ENCODE measurements at regions not wholly inside any gene's neighbourhood (a gene's known extent, or its start where the extent isn't known, plus 50 kb on each side); places are given as distances from the start of the nearest gene placed in this dataset.
"Not testable (repeated sequence)": the region's sequence is repeated elsewhere in the genome, so short reads cannot be mapped to it uniquely, and the experiment has no call there.

DNA sequence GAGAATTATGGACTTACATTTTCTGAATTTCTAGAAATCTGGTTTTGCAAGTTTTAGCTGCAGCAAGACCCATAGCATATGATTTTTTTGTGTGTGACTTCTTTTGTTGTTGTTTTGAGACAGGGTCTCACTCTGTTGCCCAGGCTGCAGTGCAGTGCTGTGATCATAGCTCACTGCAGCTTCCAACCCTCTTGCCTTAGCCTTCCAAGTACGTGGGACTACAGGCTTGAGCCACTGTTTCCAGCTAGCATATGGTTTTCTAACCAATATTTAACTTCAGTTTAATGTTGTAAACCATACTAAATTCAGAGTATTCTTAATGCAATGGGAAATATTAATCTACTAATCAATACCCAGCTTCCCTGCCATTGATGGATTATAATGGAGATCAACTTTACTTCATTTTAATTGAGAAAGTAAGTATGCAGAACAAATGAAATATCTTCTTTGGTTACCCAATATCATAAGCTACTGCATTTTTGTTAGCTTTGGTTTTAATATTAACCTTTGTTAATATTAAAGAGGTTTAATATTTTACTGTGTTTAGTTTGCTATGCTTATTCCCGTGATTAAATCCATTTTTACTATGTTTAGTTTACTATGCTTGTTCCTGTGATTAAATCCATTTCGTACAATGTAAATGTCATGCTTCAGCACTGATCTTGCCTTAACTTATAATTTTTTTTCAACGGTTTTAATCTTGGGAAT is 273.4 kb upstream of the TMEFF2 start:
- no peak for DNase-seq (ENCODE audit: low spot score)

DNA sequence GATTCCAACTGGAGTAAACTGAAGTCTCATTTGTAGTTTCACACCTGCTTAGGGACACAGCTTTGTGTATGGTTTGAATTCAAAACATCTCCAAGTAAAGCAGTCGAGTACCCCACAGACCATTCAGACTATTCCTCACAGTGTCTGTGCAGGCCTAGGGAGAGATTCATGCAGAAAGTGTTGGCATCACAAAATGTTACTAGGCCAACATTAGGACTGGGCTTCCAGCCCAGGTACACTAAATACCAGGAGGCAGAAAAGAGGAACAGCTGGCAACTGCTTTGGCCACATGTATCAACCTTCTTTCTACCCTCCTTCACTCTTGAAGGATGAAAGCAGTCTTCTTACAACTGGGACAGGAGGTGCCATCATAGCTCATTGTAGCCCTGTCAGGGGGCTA is 270.4 kb upstream of the TMEFF2 start:
- no peak for DNase-seq (ENCODE audit: low spot score)

DNA sequence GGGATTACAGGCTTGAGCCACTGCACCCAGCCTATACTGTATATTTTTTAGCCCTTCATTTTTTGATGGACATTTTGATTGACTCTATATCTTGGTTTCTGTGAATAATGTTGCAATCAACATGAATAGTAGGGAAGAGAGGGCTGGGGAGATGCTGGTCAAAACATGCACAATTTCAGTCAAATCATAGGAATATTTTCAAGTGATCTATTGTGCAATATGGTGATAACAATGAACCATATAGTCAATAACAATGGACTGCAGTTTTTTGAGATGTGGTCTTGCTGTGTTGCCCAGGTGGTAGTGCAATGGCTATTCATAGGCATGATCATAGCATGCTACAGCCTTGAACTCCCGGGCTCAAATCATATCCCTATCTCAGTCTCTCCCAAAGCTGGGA is 264.7 kb upstream of the TMEFF2 start:
- DNase-seq (ENCODE audit: low spot score) = no peak

DNA sequence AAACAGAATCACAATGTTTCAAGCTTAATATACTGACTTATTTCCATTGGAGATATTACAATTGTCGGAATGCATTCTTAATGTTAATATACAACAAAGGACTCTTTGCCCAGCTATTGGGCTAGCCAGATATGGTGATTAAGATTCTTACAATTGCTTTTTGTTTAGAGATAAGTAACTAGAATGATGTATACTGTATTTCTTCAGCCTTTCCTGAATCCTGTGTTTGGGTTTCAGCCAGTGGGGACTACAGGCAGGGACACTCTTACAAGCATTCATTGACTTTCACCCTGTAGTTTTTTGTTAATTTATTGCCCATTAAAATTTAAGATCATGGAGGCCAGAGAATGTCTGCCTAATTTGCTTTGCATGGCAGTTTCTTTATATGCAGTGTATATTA is 254.1 kb upstream of the TMEFF2 start:
- DNase-seq (ENCODE audit: low spot score) = no peak

DNA sequence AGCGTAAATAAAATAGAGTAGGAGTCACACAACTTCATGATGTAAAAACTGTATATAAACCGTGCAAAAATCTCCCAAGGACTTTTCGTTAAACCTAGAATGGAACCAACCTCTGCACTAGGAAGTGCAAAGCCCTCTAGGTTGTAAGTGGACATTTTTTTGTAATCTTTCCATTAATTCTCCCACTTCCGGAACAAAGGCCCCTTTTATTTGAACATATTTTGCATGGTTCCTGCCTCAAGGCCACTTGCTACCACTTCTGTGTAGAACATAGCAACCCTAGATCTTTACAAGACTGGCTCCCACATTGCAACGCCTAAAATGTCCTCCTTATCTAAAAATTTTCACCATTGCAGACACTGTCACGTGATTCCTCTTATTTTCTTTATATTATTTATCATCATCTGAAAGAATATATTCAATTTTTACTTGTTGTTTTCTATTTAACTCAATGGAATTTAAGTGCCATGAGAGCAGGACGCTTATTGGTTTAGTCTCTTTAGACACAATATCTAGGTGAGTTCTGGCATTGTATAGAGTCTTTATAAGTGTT is 249.6 kb upstream of the TMEFF2 start:
- DNase-seq (ENCODE audit: low spot score) = no peak

DNA sequence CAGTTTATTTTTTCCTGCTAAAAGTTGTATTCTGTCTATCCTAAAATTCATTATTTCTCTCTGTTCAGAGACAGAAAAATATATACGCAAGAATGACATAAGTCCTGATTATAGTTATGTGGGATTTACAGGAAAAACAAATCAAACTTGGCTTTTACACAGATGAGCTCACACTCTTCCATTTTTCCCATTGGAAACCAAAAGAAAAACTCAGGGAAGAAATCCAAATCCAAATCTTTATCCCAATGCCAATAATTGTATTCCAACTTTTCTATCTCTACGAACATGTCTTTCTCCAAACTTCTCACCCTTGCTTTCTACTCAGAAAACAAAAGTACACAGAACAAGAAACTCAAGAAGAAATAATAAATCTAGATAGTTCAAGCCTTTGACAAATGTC is 249.1 kb upstream of the TMEFF2 start:
- no peak for DNase-seq (ENCODE audit: low spot score)

DNA sequence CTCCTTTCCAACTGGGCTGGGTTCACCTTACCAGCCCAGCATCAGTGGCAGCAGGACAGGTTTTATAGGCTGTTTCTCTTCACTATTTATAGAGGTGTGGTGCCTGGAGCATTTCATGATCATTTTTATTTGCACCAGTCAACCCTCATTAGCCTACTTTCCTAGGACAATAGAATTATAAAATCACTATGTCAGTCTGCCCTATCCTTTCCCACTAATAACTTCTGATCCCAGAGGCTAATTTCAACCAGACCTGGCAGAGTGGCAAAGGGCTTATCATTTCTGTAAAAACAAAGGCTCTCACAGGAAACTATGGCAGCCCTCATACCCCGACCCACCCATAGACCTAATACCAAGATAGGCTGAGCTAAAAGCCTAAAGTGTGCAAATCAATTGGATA is 243.5 kb upstream of the TMEFF2 start:
- DNase-seq (ENCODE audit: low spot score) = no peak

DNA sequence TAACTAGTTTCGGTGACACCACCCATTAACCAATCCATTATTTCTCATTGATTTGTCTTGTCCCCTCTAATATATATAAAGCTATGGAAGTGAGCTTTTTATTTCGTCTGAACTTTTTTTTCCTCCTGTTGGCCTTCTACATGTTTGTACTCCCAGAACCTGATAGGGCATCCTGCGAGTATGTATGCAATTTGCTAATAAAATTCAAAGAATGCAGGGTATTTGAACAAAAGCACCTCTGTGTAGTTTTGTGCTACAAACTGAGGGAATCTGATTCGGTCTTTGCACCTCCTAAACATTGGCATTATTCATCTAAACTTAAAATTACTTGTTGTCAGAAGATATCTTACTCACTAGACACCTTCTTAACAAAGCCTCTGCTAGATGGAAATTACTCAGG is 242.9 kb upstream of the TMEFF2 start:
- DNase-seq (ENCODE audit: low spot score) = no peak

DNA sequence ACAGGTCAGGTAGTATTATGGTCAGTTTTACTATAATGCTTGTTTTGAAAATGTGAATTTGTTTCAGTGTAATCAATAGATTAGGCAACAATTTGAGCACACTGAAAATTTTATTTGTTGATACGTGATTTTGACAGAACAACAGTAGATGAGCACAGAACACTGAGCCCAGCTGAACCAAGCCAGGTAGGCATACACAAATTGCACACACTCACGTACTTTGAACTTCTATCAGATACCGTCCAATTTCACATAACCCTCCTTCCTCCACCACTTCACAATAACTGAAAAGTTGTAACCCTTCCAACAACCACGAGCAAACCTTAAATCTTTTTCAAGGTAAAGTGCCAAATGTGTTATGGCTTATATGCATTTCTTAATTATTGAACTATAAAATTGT is 229.5 kb upstream of the TMEFF2 start:
- DNase-seq (ENCODE audit: low spot score) = no peak

DNA sequence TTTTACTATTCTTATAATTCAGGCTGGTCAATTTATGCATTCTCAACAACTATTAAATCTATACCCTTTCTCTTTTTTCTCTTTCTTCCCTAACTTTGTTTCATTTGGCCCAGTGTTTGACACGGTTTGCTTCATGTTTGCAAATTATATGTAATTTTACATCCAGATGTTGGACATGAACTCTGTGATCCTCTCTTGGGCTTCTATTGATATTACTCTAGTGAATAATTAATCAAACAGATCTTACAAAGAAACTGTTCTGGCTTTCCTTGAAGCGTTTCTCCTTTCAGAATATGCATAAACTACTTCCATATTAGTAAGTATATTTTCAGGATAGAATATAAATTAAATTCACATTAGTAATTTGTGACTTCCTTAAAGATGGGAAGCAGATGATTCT is 225.1 kb upstream of the TMEFF2 start:
- DNase-seq (ENCODE audit: low spot score) = no peak

DNA sequence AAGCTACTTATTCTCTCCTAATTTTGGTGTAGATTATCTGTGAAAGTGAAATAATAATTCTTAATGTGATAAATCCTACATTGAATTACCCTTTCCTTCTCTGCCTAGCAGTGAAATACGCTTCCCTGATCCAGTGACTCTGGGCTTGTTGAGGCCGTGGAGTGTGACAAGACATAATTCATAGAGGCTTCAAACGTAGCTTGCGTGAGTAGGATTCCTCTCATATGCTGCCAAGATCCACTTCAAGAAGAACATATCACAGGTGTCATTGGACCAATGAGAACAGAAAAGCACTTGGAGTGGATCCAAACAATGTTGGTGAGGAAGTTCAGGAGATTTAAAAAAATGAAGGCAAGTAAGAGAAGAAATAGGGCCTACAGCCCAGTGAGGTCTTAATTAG is 221.3 kb upstream of the TMEFF2 start:
- DNase-seq (ENCODE audit: low spot score) = no peak

DNA sequence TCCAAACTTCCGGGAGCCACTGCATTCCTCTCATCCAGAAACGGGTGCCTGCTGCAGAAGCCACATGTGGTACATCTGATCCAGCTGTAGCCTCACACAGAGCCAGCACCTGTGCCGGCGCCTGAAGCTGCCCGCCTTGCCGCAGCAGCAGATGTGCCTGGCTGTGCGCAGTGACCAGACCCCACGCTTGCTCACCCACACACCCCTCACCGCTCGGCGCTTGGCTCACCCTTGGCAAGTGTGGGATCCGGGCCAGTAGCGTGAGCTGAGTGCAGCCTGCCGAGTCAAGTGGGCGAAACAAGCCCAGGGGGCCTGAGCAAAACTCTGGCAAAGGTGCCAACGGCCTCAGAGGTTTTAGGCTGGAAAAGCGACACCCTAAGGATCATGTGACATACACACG is 220.1 kb upstream of the TMEFF2 start:
- DNase-seq (ENCODE audit: low spot score) = no peak

DNA sequence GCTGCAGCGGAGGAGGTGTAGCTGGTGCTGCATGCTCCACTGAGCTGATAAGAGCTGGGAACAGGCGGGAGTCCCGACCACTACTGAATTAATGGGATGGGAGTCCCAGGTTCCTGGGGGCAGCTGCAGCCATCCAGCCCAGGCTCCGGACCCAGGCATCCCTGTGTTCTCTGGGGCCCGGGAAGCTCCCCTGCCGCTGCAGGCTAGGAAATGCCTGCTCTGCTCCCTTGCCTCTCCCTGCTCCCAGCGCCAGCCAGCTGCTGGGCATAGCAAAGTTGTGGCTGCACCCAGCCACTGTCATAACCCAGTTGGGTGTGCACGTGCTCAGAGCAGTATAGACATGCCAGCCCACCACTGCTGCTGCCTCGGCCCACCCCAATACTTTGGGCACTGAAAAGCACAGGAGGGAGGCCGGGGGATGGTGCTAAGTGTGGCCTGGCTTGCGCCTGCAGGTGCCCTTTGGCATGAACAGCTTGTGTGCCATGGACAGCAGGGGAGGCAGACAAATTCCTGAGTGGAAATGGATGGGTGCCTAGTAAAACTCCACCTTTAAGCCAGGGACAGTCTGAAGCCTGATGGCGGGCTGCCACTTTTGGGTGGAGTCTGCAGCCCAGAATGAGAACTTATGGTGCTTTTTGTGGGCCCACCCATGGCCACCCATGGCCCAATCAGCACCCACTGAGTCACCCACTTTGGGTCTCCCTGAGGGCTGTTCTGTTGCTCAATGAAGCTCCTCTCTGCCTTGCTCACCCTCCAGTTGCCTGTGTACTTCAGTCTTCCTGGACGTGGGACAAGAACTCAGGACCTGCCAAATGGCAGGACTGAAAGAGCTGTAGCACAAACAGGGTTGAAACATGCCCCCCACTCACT is 219.3 kb upstream of the TMEFF2 start:
- no peak for DNase-seq (ENCODE audit: low spot score)

DNA sequence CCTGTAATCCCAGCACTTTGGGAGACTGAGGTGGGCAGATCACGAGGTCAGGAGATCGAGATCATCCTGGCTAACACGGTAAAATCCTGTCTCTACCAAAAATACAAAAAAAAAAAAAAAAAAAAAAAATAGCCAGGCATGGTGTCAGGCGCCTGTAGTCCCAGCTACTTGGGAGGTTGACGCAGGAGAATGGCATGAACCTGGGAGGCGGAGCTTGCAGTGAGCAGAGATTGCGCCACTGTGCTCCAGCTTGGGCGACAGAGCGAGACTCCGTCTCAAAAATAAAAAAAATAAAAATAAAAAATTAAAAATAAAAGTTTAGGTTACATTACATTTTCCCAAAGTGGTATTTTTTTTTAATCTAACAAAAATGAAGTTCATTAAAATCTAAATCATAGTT is 218.1 kb upstream of the TMEFF2 start:
- not testable (repeated sequence) for DNase-seq (ENCODE audit: low spot score)

DNA sequence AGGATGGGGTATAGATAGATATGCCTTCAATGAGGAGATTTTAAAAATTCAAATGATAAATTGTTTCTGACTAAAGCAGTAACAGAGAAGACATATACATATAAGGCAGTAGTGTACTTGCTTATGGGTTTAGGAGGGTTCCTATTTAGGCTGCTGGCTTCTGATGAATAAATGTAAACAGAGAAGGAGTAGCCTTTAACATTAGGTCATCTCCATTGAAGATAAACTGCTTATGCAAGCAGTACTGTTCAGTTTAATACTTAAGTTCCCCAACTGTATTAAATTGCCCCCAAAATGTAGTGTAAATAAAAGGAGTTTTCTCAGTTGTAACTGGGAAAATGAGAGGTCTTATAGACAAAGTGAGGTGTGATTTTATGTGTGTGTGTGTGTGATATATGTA is 217.7 kb upstream of the TMEFF2 start:
- no peak for DNase-seq (ENCODE audit: low spot score)

DNA sequence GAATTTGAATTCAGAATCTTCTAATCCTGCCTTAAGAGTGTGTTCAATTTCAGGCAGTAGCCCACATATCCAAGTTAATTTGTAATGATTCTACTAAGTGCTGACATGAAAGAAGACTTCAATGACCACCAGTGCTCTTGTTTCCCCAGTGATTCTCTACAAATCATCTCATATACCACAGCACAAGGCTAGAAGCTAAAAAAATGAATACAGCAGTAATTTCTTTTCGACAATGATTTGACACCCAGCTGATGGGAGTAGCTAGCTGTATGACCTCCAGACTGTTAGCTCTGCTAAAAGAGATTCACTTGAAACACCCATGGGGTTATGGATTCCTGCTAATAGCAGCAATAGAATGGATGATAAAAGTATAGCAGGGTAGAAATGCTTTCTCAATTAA is 217.0 kb upstream of the TMEFF2 start:
- DNase-seq (ENCODE audit: low spot score) = no peak

DNA sequence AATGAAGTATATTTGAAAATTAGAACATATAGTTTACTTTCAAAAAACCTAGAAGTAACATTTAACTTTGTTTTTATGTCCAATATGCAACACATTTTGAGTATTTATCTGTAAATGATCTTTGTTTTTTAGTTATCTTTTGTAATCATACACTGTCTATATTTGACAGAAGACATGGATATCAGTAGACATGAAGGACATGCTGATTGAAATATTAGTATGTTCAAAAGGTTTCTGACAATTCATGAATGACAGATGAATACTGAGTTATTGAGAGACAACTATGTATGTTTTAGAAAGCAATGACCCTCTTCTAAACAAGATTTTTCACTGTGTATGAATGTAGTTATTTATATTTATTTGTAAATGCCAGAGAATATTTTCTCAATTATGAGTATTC is 215.6 kb upstream of the TMEFF2 start:
- no peak for DNase-seq (ENCODE audit: low spot score)

DNA sequence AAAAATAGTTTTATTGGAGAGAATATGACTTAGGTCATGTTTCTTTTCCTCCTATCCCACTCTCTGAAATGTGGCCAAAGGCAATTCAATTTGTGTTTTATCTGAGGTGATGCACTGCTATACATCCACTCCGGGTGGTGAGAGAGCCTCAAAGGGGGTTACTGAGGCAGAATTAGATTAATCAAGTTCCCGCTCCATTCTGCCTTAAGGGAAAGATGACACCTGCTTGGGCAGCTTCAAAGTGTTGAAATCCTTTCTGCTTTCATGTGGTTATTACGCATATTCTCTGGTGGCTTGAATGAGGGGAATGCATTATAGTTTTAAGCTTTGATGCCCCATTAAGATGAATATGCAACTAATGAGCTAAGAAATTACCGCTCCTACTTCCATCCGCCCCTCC is 213.0 kb upstream of the TMEFF2 start:
- DNase-seq (ENCODE audit: low spot score) = no peak

DNA sequence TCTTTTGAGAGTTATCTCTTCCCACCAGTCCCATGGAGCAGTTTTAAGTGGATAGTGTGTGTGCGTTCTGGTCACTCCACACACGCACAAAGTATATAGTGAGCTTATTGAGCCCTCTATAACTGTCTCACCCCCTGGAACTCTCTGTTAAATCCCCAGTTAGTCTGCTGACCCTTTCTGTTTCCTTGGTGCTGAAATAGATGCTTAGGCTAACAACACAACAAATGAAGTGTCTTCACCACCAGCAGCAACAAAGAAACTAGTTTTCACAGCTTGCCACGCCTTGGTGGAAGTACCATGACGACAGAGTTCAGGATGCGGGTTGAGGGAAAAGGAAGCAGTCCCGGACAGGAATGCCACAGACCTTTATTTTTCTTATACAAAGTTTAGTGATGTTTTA is 203.5 kb upstream of the TMEFF2 start:
- no peak for DNase-seq (ENCODE audit: low spot score)

DNA sequence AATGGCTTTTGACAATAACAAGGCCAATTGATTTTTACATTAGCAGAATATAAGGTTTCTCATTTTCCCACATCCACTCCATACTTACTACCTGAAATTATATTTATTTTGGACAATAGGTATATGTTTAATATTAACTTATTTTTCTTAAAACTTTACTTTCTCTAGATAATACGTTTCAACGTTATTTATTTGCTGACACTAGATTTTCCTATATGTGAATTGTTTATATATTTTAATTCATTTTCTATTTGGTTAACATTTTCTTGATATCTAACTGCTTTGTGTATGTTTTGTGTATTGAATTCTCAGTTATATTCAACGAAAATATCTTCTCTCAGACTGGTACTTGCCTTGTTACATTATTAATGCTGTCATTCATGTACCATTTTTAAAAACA is 199.9 kb upstream of the TMEFF2 start:
- DNase-seq (ENCODE audit: low spot score) = no peak

DNA sequence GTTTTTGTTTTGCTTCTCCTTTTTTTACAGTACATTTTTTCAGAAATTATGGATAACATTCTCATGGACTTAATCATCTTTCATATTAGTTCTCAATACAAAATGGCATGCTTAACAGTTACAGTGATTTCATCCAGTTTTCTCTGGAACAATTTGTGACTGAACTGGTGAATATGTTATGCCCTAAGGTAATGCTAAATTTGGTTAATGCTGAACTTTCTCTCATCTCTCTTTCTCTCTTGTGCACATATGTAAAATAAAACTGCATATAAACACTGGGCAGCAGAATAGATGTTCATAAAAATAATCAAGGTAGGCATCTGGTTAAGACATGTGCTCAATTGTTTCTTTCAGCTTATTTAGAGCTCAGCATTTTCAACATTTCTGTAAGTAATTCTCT is 196.3 kb upstream of the TMEFF2 start:
- no peak for DNase-seq (ENCODE audit: low spot score)

DNA sequence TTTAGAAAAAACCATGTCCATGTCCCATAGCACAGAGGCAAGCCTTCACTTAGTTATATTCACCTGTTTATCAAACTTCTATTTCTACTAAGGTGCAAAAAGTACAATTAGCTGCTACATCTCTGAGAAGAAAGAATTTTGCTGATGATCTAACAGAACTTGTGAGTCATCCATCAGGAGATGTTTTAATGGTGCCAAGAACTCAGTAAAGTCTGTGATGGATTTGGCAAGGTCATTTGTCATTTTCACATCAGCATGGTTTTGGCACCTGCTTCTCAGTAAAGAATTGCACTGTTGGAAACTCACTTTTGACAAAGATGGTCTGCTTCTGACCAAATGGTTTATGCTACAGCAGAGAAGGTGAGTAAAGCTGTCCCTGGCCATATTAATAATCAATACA is 195.7 kb upstream of the TMEFF2 start:
- DNase-seq (ENCODE audit: low spot score) = no peak

DNA sequence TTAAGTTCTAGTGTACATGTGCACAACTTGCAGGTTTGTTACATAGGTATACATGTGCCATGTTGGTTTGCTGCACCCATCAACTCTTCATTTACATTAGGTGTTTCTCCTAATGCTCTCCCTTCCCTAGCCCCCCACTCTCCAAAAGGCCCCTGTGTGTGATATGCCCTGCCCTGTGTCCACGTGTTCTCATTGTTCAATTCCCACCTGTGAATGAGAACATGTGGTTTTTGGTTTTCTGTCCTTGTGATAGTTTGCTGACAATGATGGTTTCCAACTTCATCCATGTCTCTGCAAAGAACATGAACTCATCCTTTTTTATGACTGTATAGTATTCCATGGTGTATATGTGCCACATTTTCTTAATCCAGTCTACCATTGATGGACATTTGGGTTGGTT is 189.5 kb upstream of the TMEFF2 start:
- not testable (repeated sequence) for DNase-seq (ENCODE audit: low spot score)

DNA sequence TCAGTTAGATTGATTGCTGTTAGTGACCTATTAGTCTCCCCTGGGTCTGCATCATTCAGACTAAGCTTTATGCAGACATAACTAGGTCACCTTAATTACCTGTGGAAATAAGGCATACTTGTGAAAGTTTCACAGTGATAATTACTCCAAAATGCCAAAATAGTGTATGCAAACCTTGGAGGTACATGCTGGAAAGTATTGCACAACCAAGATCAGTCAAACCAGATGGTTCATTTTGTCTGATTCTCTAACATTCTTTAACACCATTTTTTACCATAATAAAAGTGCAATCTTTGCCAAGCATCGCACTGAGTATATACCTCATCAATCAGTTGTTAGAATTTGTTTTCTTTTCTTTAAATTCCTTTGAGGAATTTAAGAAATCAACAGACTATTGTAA is 186.3 kb upstream of the TMEFF2 start:
- no peak for DNase-seq (ENCODE audit: low spot score)
